ENCODE measurements at regions not wholly inside any gene's neighbourhood (a gene's known extent, or its start where the extent isn't known, plus 50 kb on each side); places are given as distances from the start of the nearest gene placed in this dataset.

DNA sequence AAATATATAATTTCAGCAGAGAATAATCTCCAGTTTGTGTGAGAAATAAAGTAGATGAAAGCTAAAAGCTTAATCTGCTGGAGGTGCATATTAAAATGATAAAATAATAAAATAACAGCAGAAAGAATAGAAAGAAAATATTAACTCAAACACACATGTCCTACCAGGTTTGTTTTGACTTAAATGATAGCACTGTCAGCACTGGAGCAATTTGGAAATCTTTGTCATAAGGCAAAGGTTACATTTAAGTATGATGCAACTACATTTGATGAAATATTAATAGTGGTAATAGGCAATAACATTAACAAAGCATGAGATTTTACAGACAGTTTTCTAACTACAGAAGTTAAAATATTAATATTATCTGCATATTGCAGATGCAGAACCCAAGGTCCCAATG, 2380.1 kb downstream of the PCDH9 start:
- no peak for DNase-seq

DNA sequence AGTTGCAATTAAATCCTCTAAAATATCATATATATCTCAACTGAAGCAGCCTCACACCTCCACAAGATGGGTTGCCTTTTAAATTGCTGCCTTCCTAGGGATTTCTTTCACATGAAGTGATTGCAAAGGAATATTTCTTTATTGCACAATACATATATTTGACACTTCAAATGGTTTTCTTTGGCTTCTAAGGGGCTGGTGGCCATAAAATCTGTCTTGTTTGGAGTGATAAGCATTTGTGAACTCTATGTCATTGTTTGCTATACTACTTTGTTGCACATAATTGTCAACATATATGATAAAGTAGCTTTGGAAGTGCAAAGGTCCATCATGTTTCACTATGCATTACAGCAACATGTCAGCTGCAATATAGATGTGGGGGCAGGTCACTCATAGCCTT, 2380.9 kb downstream of the PCDH9 start:
- no peak for DNase-seq

DNA sequence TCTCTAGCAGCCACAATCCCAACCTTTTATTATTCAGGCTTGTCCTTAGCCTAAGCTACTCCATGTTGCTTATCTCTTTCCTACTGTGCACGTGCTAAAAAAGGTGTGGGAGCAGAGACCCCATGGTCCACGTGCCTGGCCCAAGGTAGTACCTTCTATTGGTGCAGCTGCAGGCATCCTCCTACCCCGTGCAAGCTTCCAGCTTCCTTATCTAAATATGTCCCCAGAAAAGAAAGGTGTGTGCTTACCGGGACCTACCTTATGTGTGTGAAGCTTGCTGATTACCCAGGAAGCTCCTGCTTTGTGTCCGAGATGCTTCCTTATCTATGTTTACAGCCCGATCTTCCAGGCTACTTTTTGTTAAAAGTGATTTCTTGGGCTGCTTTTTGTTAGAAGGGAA, 2382.4 kb downstream of the PCDH9 start:
- no peak for DNase-seq

DNA sequence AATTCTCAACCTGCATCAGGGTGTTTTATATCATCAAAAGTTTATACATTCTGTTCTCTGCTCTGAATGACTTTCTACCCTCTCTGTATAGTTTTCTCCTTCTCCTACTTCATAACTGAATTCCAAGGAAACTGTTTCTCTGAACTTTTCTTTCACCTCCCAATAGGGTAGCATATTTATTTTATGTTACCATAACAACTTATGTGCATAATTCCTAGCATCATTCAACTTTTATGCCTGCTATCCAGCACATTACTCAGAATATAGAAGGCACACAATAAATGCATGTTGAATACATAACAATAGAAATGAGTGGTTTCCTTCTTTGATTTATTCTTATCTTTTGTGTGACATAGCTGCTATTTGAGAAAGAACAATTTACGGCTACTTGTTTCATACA, 2385.0 kb downstream of the PCDH9 start:
- DNase-seq = no peak

DNA sequence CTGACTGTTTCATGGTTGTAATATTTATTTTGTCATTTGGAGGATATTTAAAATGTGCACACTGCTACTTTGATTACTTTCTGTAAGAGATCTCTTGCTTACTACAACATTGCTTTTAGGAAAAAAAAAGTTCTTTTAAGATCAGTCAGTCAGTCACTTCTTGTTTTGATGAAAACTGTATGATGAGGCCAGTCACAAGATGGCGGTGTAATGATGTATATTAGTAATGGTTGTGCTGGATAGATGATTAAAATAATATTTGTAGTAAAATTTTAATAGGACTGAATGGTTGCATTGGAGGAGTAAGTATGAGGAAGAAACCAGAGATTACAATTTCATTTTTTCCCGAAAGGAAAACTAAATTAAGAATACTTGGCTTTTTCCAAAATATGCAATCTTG, 2411.1 kb downstream of the PCDH9 start:
- no peak for DNase-seq

DNA sequence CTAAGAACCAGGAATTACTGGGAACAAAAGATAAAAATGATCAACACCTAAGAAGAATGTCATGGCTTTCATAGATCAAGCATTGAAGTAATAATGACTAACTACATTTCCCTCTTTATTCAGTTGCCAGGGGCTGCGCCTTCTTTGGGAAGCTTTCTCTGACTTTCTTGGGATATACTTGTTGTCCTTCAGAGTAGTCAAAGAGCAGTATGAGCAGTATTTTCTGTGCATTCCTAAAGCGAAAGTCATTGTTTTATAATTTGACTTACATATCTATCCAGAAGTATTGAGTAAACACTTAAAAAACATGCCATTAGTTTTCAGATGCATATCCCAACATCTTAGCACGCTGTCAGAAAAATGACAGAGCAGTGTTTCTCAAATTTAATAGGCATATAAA, 2412.4 kb downstream of the PCDH9 start:
- DNase-seq = no peak

DNA sequence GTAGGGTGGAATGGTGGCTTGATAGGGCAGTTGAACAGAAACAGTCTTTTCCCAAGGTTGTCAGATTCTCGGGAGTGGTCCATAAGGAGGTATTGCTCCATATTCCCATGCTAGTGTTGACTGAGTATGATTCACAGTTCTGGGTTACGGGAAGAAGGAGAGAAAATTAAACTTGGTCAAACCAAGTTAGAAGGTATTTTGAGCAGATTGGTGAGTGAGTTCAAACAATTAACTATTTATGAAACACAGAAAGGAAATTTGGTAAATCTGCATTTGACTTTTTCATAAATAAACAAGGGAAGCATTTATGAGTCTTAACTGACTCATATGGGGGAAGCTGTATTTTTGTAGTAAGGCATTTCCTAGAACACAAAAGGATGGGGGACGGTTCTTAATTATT, 2419.4 kb downstream of the PCDH9 start:
- DNase-seq = no peak

DNA sequence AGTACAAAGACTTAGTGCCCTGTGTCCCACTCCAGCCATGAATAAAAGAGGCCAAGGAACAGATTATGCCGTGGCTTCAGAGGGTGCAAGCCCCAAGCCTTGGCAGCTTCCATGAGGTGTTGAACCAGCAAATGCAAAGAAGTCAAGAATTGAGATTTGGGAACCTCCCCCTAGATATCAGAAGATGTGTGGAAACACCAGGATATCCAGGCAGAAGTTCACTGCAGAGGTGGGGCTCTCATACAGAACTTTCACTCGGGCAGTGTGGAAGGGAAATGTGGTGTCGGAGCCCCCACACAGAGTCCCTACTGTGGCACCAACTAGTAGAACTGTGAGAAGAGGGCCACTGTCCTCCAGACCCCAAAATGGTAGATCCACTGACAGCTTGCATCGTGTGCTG, 2421.4 kb downstream of the PCDH9 start:
- DNase-seq = no peak

DNA sequence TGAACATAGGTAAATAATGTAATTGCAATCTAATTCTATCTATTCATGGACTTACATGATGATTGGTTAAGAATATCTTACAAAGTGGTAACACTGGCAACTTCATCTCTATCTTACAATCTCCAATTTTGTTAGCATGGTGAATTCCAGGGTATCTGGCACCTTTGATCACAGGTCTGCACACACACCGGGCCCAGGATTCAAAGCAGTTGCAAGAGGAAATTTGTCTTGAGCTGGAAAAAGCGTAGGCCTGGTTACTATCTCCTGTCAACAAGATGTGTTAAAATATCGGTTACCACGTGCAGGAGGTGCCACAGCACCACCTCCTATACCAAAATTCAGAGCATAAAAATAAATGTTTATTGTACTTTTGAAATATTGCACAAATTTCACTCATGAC, 2428.4 kb downstream of the PCDH9 start:
- no peak for DNase-seq

DNA sequence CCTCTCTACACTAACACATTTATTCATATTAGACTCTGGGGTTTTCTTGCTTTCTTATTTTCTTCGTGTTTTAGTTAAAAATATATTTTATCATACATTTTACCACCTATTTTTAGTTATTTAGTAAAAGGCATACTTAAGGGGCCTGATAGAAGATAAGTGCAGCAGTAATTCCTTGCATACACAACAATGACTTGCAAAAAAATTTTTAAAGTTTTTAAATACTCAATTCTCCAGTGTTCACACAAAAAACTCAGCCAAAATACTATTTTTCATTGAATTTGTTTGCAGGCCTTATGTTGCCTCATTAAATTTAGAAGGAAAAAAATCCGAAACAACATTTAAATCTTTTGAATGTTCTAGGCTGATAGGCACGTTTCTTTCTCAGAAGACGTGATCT, 2431.7 kb downstream of the PCDH9 start:
- no peak for DNase-seq

DNA sequence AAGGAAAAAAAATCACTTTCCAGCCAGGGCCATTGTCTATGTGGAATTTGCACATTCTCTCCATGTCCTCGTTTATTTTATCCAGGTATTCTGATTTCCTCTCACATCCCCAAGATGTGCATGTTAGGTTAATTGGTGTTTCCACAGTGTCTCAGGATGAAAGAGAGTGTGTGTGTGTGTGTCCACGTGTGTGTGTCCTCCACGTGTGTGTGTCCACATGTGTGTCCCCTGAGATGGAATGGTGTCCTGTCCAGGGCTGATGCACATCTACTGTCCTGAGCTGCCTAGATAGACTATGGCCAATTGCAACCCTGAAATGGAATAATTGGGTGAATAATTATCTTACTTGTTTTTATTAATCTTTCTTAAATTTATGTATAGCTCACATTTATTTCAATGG, 2436.5 kb downstream of the PCDH9 start:
- no peak for DNase-seq

DNA sequence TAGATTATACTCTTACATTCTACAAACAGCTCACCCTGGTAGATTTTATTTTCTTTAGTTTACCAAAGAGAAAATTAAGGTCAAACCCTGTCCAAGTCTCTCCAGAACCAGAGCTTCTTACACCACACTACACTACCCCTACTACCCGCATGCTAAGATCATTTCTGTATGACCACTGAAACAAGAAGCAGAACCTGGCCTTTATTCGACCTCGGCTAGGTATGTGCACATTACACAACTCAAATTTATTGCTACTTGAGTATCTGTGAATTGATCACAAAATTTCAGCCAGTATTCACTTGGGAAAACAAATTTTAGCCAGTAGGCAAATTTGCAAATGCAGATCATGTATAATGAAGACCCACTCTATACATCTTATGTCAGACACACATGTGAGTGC, 2437.0 kb downstream of the PCDH9 start:
- no peak for DNase-seq

DNA sequence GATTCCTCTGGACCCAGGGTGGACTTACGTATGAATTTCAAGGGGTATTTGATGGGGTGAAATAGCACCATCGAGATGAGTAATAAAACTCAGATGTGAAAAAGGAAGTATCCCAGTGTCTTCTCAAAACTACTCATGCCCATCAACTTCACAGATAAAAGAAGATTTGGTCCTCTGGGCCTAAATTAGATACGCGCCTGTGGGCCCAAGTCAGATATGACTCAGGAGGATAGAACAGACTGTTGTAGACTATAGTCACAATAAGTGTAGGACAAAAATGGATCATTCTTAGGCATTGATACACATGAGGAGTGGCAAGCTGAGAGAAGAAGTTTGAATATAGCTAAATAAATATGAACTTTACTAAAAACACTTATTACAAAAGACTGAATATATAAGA, 2438.8 kb downstream of the PCDH9 start:
- DNase-seq = no peak

DNA sequence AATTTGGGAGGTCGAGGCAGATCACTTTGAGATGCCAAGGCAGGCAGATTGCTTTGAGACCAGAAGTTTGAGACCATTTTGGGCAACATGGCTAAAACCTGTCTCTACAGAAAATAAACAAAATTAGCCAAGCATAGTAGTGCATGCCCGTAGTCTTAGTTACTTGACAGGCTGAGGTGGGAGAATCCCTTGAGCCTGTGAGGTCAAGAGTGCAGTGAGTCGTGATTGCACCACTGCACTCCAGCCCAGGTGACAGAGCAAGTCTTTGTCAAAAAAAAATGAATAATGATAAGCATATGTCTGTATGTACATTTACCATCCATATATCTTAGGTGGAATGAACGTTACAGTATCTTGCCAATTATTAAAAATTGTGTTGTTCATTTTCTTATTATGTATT, 2447.7 kb downstream of the PCDH9 start:
- DNase-seq = no peak

DNA sequence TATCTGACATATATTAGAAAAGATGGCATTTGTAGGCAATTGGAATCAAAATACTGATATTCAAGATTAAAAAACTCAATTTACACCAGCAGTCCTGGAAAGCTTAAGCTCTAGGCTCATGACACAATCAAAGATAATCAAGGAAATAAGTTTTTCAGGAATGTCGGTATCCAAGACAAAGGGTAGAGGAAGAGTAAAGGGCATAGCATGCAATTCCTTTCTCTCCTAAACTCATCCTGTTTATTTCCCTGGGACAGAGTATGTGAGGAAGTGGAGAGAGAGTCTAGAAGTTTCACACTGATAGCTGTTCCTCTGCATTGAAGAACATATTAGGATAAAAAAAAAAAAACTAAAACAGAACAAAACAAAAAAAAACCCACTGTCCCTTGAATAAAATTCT, 2452.1 kb downstream of the PCDH9 start:
- DNase-seq = no peak

DNA sequence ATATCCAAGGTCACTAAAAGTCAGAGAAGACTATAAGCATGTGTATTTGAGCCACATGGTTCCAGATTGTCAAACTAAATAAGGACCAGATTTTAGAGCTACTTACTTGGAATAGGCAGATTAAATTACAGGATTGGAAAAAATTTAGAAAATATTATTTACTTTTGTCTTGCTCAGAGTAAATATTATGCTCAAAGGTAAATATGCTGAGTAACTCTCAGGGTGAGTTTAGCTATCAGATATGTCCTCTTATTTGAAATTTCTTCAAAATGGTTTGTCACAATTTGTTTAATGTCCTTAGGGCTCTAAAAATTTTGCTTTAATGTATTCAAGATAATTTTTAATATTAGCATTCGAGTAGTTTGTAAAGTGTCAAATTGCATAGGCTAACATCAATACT, 2455.2 kb downstream of the PCDH9 start:
- no peak for DNase-seq

DNA sequence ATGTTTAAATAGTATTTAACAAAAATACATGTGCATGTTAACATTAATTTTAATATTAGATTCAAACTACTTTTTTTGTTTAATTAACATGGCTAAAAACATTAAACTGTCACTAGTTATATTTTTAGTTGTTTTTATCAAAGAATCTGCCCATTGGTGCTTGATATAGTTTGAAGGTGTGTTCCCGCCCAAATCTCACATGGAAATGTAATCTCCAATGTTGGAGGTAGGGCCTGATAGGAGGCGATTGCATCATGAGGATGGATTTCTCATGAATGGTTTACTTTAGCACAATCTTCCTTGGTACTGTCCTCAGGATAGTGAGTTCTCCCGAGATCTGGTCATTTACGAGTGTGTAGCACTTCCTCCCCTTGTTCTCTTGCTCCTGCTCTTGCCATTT, 2459.4 kb downstream of the PCDH9 start:
- DNase-seq = no peak

DNA sequence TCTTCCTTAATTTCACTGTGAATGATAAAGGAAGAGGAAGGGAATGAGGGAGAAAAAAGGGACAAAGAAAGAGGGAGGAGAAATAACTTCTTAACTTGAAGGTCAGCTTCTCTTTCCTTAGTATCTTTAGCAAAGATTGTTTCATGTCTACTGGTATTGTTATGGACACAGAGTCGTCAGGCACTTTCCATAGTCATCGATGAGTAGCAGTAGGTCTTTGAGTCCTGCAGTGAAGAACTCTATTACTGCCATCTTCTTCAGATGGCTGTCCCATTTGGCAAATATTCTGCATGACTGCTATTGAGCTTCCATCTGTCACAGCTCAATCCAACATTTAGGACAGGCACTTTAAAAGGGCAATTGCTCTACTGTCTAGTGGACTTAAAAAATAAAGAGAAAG, 2463.1 kb downstream of the PCDH9 start:
- no peak for DNase-seq

DNA sequence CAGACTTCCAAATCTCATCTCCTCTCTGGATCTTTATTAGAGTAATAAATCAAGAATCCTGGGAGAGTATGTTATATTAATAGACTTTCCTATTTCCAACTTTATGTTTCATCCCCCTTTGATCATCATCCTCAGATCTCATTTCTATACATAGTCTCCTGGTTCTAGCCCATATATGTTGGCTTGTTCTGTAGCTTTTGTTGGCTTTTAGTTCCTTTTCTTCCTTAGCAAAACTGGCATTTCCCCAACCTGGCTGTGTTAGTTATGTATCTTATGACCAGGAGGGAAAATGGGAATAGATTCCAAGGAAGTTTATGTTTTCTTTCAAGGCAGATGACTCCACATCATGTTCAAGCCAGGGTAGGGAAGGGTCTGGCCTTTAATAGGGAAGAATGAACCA, 2464.5 kb downstream of the PCDH9 start:
- peak; percentile 21 for DNase-seq

DNA sequence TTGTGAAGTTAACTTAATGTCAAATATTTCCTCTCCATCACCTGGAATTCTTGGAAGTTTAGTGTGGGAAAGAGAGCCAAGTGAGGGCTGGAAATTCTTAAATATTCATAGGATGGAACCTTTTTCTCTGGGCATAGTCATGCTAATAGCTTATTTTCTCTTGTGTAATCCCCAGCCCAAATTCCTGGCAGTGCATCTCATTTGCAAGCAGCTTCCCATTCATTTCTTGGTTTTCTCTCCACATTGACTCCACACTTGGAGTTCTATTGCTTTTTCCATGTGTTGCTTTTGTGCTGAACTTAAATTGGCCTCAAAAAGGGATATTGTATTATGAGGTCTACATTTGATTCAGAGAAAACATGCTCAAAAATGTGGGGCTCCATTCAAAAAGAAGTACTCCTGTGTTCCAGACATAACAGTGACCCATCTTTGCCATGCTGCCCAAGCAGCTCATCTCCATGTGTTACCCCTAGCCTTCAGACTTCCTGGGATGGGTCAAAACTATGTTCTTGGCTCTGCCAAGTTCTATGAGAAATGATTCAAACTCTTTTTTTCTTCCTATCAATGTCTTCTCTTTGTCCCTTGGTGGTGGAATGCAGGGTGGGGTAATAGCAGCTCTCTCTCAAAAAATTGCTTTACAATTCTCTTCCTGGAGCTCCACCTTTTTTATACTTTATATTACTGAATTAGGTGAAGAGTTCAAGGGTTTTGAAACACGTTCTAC, 2471.5 kb downstream of the PCDH9 start:
- peak; percentile 33 for DNase-seq

DNA sequence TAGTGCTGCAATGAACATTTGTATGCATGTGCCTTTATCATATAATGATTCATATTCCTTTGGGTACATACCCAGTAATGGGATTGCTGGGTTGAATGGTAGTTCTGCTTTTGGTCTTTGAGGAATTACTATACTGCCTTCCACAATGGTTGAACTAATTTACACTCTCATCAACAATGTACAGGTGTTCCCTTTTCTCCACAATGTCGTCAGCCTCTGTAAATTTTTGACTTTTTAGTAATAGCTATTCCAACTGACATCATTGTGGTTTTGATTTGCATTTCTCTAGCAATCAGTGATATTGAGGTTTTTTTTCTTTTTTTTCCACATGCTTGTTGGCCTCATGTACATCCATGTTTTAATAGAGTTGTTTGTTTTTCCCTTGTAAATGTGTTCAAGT, 2473.5 kb downstream of the PCDH9 start:
- DNase-seq = no peak

DNA sequence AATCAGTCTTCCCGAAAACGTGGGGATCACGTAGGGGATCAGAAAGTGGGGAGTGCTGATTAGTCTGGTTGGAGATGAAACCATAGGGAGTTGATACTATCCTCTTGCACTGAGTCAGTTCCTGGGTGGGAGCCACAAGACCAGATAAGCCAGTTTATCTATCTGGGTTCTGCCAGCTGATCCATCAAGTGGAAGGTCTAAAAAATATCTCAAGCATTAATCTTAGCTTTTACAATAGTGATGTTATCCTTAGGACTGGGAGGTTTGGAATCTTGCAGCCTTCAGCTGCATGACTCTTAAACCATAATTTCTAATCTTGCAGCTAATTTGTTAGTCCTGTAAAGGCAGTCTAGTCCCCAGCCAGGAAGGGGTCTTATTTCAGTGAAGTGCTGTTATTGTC, 2474.2 kb downstream of the PCDH9 start:
- DNase-seq = no peak

DNA sequence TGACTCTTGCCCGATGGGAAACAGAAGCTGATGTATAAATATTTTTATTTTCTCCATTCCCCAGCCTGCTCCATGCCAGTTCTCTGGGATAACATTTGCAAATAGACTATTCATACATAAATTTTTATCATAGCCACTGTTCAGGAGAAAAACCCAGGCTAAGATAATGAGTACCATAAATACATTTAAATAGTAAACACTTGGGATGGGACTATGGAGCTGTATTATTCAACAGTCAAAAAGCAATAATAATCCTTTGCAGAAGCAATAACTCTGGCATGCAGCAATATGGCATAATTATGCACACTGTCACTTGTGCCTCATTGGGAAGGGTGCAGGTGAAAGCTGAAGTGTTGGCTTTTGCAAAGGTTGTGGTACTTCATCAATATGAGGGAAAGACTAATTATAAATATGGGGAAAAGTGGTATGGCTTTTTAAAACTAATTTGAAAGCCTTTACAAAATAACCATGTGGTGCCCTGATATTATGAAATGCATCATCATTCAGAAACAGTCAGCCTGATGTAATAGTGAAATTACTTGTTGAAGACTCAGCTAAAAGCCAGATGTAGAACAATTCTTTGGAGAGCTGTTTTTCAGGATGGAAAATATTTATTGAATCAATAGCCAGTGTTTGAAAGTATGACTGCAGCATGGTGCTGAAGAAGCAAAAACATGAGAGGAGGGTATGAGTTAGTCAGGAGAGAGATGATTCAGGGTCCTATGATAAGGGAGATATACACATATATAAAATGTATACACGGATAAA, 2476.7 kb downstream of the PCDH9 start:
- no peak for DNase-seq

DNA sequence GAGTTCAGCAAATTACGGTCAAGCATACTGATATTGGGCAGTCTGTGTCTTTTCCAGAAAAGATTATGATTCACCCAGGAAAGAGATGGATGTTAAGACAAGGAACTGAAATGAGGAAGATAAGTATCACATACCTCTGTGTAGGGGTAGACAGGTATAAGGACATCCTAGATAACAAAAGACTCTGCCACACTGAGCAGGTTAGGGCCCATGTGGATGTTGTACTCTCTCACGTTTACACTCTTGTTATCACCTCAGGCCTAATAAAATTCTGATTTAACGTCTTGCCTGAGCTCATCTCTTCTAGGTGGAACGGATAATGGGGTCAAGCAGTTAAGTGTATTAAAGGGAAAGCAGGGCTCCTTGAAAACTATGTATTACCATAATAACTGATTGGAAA, 2480.8 kb downstream of the PCDH9 start:
- DNase-seq = no peak

DNA sequence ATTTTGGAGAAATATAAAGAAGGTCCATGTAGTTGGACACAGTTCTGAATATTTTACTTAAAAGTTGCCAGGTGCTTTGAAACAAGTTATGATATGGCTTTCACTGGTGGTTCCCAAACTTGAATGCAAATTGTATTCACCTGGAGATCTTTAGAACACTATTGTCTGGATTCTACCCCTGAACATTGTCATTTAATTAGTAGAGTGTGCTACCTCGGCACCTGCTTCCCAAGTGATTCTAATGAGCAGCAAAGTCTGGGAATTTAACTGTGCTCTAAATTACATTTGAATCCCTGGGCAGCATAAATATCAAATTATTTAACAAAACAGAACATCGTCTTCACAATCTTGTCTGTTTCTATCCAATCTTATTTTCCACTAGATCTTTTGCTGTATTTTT, 2483.3 kb downstream of the PCDH9 start:
- DNase-seq = no peak
